Activated CD4-positive, CD25-positive, alpha-beta regulatory T cell treated with anti-CD3 and anti-CD28 coated beads, Interleukin-2, amount 50 U/mL, for 24 hours (primary cell): ENCODE measurements at regions not wholly inside any gene's neighbourhood (a gene's known extent, or its start where the extent isn't known, plus 50 kb on each side); places are given as distances from the start of the nearest gene placed in this dataset.

Experiments used
- ATAC-seq, 2 donors: fragments of 150-1000 bp; cut with Tn5 transposase; one replicate each; pipeline ENCODE4 v1.10.0; 2021; ENCODE audit warnings: mild to moderate bottlenecking in 1 of 2, moderate library complexity in 1 of 2

- ATAC-seq: no peak
These were observed 365.7 kb downstream of the RPS29 start for GRCh38 chr14:49220492-49220891.

DNA sequence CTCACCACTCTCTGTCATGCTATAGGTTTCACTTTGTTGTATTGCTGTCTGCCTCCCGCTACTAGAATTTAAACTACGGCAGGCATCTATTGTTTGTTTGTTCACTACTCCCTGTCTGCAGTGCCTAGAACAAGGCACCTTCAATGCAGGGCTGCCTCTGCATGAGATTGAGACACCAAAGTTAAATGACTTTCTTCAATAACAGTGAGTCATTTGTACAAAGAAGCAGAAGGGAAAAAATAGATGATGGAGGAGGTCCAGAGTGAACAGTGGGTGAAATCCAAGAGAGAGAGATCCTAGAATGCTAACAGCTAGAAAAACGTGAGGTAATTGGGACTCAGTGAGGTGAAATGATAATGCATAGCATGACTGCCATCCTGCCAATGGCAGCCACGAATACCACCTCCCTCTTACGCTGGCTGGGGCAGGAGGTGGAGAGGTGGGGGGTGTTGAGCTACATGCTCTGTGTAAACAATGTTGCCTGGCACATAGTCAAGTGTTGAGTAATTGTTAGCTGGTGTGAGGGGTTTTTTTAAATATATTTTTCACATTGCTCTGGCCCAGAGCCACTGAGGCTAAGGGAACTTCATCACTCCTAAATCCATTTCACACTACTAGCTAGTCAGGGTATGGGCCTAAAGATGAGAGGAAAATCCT is 367.6 kb downstream of the RPS29 start:
- no peak for ATAC-seq

GRCh38 chr14:49212721-49213120 is 373.5 kb downstream of the RPS29 start:
- ATAC-seq: no peak

- no peak for ATAC-seq
These were observed 376.8 kb downstream of the RPS29 start for GRCh38 chr14:49209416-49209815.

DNA sequence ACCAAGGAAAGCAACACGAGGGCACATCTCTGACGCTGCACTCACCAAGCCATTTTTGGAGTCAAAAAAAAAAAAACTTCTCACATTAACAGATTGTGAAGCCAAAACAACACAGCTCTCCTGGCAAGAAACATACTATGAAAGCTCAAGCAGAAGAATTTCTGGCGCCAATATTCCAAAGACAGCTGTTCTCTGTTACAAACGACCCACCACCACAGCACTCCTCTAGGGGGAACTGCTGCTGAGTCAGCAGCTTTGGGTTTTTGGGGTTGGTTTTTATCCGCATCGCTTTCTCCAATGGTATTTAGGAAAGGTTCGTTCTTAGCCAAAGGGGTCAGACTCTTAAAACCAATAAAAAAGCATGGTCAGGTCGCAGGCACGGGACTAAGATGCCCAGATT is 379.4 kb downstream of the RPS29 start:
- no peak for ATAC-seq

- ATAC-seq: no peak
These were observed 382.5 kb downstream of the RPS29 start for GRCh38 chr14:49203676-49204075.

DNA sequence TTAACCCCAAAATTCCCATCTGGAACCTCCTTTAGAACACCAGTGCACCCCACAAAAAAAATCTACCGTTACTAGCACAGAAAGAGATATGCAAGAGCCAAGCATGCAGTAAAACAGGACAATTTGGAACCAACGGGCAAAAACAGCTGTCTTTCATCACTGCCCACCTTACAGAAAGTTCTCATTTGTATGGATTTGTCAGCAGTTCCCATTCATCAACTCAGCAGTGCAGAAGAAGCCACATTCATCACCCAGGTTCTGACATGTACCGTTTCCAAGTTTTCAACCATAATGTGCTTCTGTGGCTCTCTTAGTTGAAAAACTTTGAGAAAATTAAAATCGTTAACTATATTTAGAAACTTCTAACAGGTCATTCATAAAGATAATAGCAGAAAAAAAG is 387.0 kb downstream of the RPS29 start:
- ATAC-seq: no peak

GRCh38 chr14:49196327-49196726 is 389.9 kb downstream of the RPS29 start:
- ATAC-seq: no peak

GRCh38 chr14:49194067-49194466 is 392.1 kb downstream of the RPS29 start:
- ATAC-seq: no peak

- ATAC-seq: no peak
These were observed 392.7 kb downstream of the RPS29 start for GRCh38 chr14:49193332-49194065.

DNA sequence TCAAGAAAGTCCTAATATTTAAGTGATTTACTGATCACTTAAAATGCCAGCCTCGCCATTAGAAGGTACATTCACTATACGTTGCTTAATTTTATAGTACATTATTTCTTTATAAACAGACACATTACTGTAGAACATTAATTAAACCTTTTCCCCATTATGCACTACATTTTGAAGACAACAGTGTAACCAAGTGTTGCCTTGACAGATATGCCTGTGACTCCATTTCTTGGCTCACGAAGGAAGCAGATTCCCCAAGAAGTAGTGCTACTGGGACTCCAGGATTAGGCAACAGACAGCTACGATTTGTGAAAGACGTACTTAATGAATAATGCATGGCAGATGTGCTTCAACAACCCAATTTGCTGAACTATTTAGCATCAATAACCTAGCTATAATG is 394.8 kb downstream of the RPS29 start:
- ATAC-seq: no peak

DNA sequence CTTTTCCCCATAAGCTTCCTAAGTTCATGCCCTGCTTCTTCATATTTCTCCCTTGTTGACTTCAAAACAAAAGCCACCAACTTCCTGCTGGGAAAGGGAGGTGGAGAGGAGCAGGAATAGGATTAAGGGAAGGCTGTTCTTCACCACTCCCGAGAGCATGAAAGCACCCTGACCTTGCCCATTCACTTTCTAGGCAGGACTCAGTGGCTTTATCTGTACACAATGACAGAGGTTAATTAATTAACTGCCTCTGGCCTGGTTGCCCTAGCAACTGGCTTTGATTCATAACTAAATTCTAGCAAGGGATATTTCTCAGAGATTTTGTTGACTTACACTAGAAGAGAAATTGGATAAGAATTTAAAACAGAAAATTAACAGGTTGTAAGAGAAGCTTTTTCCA is 396.8 kb downstream of the RPS29 start:
- no peak for ATAC-seq

DNA sequence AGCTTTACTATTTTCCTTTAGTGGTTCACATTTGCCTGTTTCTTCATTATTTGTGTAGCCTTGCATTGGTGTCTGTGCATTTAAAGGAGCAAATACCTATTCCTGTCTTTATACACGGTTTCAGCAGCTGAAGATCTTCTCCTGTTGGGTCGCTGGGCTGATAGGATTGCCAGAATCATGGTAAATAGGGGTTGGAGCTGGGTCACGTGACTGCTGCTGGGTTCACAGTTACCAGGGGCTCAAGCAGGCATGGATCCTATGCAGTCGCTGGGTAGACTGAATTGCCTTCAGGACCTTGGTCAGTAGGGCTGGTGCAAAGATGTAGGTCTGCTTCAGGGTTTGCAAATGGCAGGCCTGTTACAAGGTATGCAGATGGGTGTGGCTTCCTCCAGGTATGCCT is 398.4 kb downstream of the RPS29 start:
- ATAC-seq: no peak

GRCh38 chr14:49173765-49174373 is 412.3 kb downstream of the RPS29 start:
- no peak for ATAC-seq

GRCh38 chr14:49164074-49164473 is 422.1 kb downstream of the RPS29 start:
- ATAC-seq: no peak

- ATAC-seq: no peak
These were observed 425.2 kb downstream of the RPS29 start for GRCh38 chr14:49160983-49161382.

DNA sequence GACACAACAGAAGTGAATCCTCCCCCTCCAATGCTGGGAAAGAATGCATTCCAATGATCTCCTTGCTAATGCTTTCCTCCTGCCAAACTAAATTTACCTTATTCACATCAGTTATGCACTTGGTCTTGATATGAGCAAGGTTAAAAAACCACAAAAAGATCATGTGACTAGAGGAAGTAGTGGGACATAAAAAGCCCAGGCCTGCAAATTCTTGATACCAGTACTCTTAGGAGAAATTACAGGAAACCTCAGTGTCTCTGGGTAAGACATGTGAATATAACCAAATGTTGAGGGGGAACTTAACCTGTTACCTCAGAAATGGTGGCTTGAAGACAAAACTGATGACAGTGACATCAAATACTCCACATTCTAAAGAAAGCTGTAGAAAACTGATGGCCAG is 427.1 kb downstream of the RPS29 start:
- no peak for ATAC-seq

DNA sequence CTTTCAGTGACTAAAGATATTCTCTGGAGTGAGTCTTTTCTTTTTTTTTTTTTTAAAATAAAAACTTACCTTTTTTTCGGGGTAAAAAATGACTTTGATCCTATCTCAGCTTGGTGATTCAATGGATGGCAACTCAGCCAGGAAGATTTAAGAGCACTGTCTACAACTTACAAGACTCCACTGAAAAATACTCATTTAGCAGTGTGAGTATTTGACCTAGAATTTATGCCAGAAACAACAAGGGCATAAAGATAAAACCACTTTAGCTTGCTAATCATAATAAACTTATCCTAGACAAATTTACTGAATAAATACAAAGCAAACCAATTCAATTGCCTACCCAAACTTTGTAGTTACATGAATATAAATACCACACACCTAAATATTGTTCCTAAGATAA is 446.6 kb downstream of the RPS29 start:
- no peak for ATAC-seq

DNA sequence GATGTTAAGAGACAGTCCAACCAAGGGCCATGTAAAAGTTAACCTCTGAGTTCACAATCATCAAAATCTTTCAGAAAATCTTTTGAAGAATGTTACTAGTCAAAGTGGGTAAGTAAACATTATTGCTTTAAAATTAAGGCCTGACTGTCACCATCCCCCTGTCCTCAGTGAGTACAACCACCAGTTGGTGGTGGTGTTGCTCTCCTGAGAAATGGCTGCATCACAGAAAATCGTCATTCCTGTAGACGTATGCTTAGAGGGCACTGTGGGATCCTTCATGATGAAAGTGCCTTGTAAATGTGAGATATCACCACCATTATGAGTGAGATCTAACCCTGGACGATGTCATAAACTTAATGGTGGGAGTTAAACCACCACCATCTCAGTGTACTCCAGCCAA is 451.2 kb downstream of the RPS29 start:
- no peak for ATAC-seq

GRCh38 chr14:49121246-49121645 is 464.9 kb downstream of the RPS29 start:
- no peak for ATAC-seq

GRCh38 chr14:49114161-49114893 is 471.9 kb downstream of the RPS29 start:
- ATAC-seq: no peak

- no peak for ATAC-seq
These were observed 479.2 kb downstream of the RPS29 start for GRCh38 chr14:49106741-49107667.
